ENCODE measurements at regions not wholly inside any gene's neighbourhood (a gene's known extent, or its start where the extent isn't known, plus 50 kb on each side); places are given as distances from the start of the nearest gene placed in this dataset.

DNA sequence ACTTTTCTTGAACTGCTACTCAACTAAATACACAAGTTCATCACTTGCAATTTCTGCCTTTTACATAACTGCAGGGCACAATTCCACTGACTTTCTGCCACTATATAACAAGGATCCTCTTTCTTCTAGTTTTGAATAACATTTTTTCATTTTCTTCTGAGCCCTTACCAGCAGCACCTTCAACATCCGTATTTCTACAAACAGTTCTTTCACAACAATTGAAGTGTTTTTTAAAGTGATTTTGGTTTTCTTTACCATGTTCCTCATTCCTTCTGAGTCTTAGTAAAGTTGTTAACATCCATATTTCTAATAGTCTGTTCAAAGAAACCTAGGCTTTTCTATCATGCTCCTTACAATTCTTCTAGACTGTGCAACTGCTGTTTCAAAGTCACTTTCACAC, 127.2 kb upstream of the PITX1 start:
- POLR2A ChIA-PET, result no interaction called here
- TF ChIP-seq FOXM1 (IDR thresholded peaks at IDR 0.05; ENCODE audit: borderline replicate concordance), result no peak
- no peak for TF ChIP-seq SUZ12 (IDR thresholded peaks at IDR 0.05)
- TF ChIP-seq, protein P1, sequence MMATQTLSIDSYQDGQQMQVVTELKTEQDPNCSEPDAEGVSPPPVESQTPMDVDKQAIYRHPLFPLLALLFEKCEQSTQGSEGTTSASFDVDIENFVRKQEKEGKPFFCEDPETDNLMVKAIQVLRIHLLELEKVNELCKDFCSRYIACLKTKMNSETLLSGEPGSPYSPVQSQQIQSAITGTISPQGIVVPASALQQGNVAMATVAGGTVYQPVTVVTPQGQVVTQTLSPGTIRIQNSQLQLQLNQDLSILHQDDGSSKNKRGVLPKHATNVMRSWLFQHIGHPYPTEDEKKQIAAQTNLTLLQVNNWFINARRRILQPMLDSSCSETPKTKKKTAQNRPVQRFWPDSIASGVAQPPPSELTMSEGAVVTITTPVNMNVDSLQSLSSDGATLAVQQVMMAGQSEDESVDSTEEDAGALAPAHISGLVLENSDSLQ (IDR thresholded peaks at IDR 0.05), result no peak
- no peak for TF ChIP-seq FOXK2 (IDR thresholded peaks at IDR 0.05)
- TF ChIP-seq HDGF (IDR thresholded peaks at IDR 0.05; ENCODE audit: borderline replicate concordance), result no peak
- TF ChIP-seq ZNF384 (IDR thresholded peaks at IDR 0.05), result no peak
- TF ChIP-seq L3MBTL2 (conservative IDR thresholded peaks at IDR 0.05), result no peak
- TF ChIP-seq ARNT (IDR thresholded peaks at IDR 0.05), result no peak
- TF ChIP-seq TARDBP (IDR thresholded peaks at IDR 0.05), result no peak
- TF ChIP-seq ELF4 (IDR thresholded peaks at IDR 0.05), result no peak
- TF ChIP-seq FOXA1 (IDR thresholded peaks at IDR 0.05), result no peak
- no peak for TF ChIP-seq NFRKB (IDR thresholded peaks at IDR 0.05)
- no peak for TF ChIP-seq SP1 (IDR thresholded peaks at IDR 0.05)
- no peak for TF ChIP-seq CTBP1 (IDR thresholded peaks at IDR 0.05; ENCODE audit: borderline replicate concordance)
- no peak for TF ChIP-seq LEF1 (IDR thresholded peaks at IDR 0.05; ENCODE audit: borderline replicate concordance)
- no peak for TF ChIP-seq BHLHE40 (IDR thresholded peaks at IDR 0.05; ENCODE audit: borderline replicate concordance)
- CTCF ChIA-PET, result no interaction called here
- DNase-seq (ENCODE audit: extremely low spot score), result no peak

DNA sequence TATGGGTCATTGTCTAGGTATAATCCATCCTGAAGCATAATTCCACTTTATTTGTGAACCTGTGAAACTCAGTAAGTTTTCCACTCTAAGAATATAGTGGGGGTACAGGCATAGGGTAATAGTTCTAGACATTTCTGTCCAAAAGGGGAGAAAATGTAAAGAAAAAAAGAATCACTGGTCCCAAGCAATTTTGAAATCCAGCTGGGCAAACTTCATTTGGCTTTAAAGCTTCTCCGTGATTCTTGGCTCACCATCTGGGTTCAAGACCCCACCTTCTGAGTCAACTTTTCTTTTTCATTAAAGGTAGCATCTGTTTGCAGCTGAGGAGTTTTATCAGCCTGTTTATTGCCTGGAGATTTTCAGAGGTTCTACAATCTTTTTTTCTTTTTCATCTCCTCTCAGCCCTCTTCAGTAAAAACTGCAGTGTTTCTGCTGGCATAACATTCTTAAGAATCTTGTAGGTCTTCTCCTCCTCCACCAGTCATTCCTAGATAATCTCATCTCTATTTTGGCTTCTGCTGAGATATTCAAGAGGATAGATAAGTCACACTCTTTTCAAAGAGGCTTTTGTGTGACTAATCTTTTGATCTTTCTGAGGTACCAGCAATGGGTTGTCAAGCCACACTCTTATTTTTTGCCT, 126.1 kb upstream of the PITX1 start:
- CTCF ChIA-PET, result interaction anchor here (1.4 kb wide), 1 partner anchor 8 kb away, joined by 3 read pairs; no protein-coding TSS in a partner anchor
- POLR2A ChIA-PET, result no interaction called here
- TF ChIP-seq CTBP1 (IDR thresholded peaks at IDR 0.05; ENCODE audit: borderline replicate concordance) (no peak), ELF4 (IDR thresholded peaks at IDR 0.05) (no peak), LEF1 (IDR thresholded peaks at IDR 0.05; ENCODE audit: borderline replicate concordance) (no peak), TARDBP (IDR thresholded peaks at IDR 0.05) (no peak), ZNF384 (IDR thresholded peaks at IDR 0.05) (no peak), BHLHE40 (IDR thresholded peaks at IDR 0.05; ENCODE audit: borderline replicate concordance) (no peak), L3MBTL2 (conservative IDR thresholded peaks at IDR 0.05) (no peak), FOXM1 (IDR thresholded peaks at IDR 0.05; ENCODE audit: borderline replicate concordance) (no peak)
- TF ChIP-seq, protein P1 (IDR thresholded peaks at IDR 0.05), result no peak
- no peak for DNase-seq (ENCODE audit: extremely low spot score)

DNA sequence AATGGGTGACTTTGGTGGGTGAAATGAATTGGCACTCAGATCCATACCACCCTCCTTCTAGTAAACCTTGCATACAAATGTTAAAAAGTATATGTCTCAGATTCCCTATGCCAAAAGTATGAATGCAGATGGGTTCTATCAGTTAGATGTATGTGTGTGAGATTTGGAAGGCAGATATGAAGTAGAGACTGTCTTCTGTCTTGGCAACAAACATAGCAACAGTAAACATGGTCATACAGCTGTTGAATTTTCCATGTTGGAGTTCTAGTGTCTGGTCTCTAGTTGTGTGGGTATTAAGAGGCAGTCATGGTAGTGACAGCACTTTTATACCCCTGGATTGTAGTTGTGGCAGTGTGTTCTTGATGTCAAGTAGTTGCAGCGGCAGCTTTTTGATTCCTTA, 125.6 kb upstream of the PITX1 start:
- POLR2A ChIA-PET, result no interaction called here
- CTCF ChIA-PET, result interaction anchor here (1.4 kb wide), 1 partner anchor 8 kb away, joined by 3 read pairs; no protein-coding TSS in a partner anchor
- no peak for DNase-seq (ENCODE audit: extremely low spot score)
- TF ChIP-seq FOXA1 (IDR thresholded peaks at IDR 0.05) (no peak), FOXM1 (IDR thresholded peaks at IDR 0.05; ENCODE audit: borderline replicate concordance) (no peak), FOXK2 (IDR thresholded peaks at IDR 0.05) (no peak), ELF4 (IDR thresholded peaks at IDR 0.05) (no peak), NFRKB (IDR thresholded peaks at IDR 0.05) (no peak), SP1 (IDR thresholded peaks at IDR 0.05) (no peak), L3MBTL2 (conservative IDR thresholded peaks at IDR 0.05) (no peak), BHLHE40 (IDR thresholded peaks at IDR 0.05; ENCODE audit: borderline replicate concordance) (no peak), ZNF384 (IDR thresholded peaks at IDR 0.05) (no peak), CTBP1 (IDR thresholded peaks at IDR 0.05; ENCODE audit: borderline replicate concordance) (no peak), TARDBP (IDR thresholded peaks at IDR 0.05) (no peak), SUZ12 (IDR thresholded peaks at IDR 0.05) (no peak), ARNT (IDR thresholded peaks at IDR 0.05) (no peak)
- TF ChIP-seq, protein P1 (IDR thresholded peaks at IDR 0.05), result no peak

DNA sequence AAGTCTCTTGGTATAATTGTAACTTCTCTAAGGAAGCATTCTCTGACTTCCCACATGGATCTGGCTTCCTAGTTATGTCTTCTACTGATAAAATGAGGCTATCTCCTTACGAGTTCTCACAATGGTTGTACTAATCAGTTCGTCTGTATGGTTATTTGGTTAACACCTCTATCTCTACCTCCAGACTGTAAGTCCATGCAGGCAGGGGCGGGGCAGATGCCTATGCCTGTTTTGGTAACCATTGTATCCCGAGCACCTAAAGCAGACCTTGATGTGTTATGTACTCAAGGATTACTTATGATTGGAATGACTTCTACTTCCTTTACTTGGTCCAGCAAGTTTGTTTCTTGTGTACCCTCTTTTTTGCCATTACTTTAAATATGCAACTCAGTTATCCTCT, 125.0 kb upstream of the PITX1 start:
- TF ChIP-seq ARNT (IDR thresholded peaks at IDR 0.05) (no peak), L3MBTL2 (conservative IDR thresholded peaks at IDR 0.05) (no peak), NFRKB (IDR thresholded peaks at IDR 0.05) (no peak), SUZ12 (IDR thresholded peaks at IDR 0.05) (no peak), HDGF (IDR thresholded peaks at IDR 0.05; ENCODE audit: borderline replicate concordance) (no peak), TARDBP (IDR thresholded peaks at IDR 0.05) (no peak), FOXK2 (IDR thresholded peaks at IDR 0.05) (no peak), ELF4 (IDR thresholded peaks at IDR 0.05) (no peak), BHLHE40 (IDR thresholded peaks at IDR 0.05; ENCODE audit: borderline replicate concordance) (no peak), FOXM1 (IDR thresholded peaks at IDR 0.05; ENCODE audit: borderline replicate concordance) (no peak), ZNF384 (IDR thresholded peaks at IDR 0.05) (no peak)
- ChIA-PET POLR2A (no interaction called here), CTCF (interaction anchor here (0.5 to 1.4 kb wide), 2 partner anchors 9 to 133 kb away, joined by 3 read pairs; no protein-coding TSS in a partner anchor)
- no peak for DNase-seq (ENCODE audit: extremely low spot score)

DNA sequence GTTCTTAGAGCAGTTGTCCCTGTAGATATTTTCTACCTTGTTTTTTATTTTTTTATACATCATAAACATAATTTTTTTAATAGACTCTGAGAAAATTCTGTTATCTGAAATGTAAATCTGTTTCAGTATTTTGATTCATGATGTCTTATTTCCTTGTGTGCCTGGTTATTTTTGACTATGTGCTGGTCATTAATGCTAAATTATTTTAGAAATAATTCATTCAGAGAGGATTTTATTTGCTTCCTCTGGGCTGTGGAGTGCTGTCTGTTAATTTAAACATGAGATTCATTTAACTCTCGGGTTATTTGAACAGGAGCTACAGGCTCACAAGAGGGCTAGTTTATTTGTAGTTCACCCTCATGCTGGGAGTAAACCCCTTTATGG, 124.3 kb upstream of the PITX1 start:
- ChIA-PET CTCF (no interaction called here), POLR2A (no interaction called here)
- no peak for TF ChIP-seq LEF1 (IDR thresholded peaks at IDR 0.05; ENCODE audit: borderline replicate concordance)
- TF ChIP-seq NFRKB (IDR thresholded peaks at IDR 0.05), result no peak
- TF ChIP-seq SP1 (IDR thresholded peaks at IDR 0.05), result no peak
- TF ChIP-seq L3MBTL2 (conservative IDR thresholded peaks at IDR 0.05), result no peak
- TF ChIP-seq, protein P1 (IDR thresholded peaks at IDR 0.05), result no peak
- TF ChIP-seq ZNF384 (IDR thresholded peaks at IDR 0.05), result no peak
- no peak for TF ChIP-seq FOXK2 (IDR thresholded peaks at IDR 0.05)
- TF ChIP-seq ELF4 (IDR thresholded peaks at IDR 0.05), result no peak
- no peak for TF ChIP-seq BHLHE40 (IDR thresholded peaks at IDR 0.05; ENCODE audit: borderline replicate concordance)
- TF ChIP-seq FOXM1 (IDR thresholded peaks at IDR 0.05; ENCODE audit: borderline replicate concordance), result no peak
- no peak for TF ChIP-seq CTBP1 (IDR thresholded peaks at IDR 0.05; ENCODE audit: borderline replicate concordance)
- TF ChIP-seq HDGF (IDR thresholded peaks at IDR 0.05; ENCODE audit: borderline replicate concordance), result no peak
- no peak for TF ChIP-seq FOXA1 (IDR thresholded peaks at IDR 0.05)
- DNase-seq (ENCODE audit: extremely low spot score), result no peak

All from HEK293T (cell line).